Common myeloid progenitor, CD34-positive (primary cell): ENCODE measurements at regions not wholly inside any gene's neighbourhood (a gene's known extent, or its start where the extent isn't known, plus 50 kb on each side); places are given as distances from the start of the nearest gene placed in this dataset.
"Not testable (repeated sequence)": the region's sequence is repeated elsewhere in the genome, so short reads cannot be mapped to it uniquely, and the experiment has no call there.

Experiments
- CTCF ChIA-PET: fragments of 350-600 bp; sonication (Branson Sonifier 250); formaldehyde crosslinking; loops from one replicate; lab custom pipeline; 2021; ENCODE audit warnings: antibody characterized with exemption; lab: Charles Lee
- POLR2A ChIA-PET: fragments of 350-600 bp; sonication (Branson Sonifier 250); formaldehyde crosslinking; loops from one replicate; lab custom pipeline; 2021; ENCODE audit warnings: antibody characterized with exemption; lab: Charles Lee
- DNase-seq, 3 donors: peaks; one replicate each; pipeline versions ENCODE4 v3.0.0 to v3.0.0-alpha.2; 2013
- H3K27ac ChIP-seq, 2 experiments: 1 replicate in 1 of 2; 2 replicates in 1 of 2; pipeline ENCODE4 v1.7.0; 2013; ENCODE audit warnings: inconsistent platforms in 2 of 2, low read length in 2 of 2, mild to moderate bottlenecking in 2 of 2, low read depth in 1 of 2, moderate library complexity in 1 of 2; ENCODE audit not compliant: severe bottlenecking in 2 of 2, insufficient read depth in 1 of 2, poor library complexity in 1 of 2
- H3K27me3 ChIP-seq, 5 experiments: replicated peaks in 2 of 5; 1 replicate in 3 of 5; 2 replicates in 2 of 5; pipeline versions ENCODE4 v1.6.1 to v1.7.0; 2013; ENCODE audit warnings: low read length in 4 of 5, mild to moderate bottlenecking in 2 of 5, moderate library complexity in 2 of 5, inconsistent platforms in 1 of 5; ENCODE audit not compliant: insufficient read depth in 5 of 5, control insufficient read depth in 4 of 5
- H3K36me3 ChIP-seq, 4 experiments: 1 replicate in 2 of 4; 2 replicates in 2 of 4; pipeline versions ENCODE4 v1.6.1 to v1.7.0; 2013; ENCODE audit warnings: low read length in 3 of 4, control low read depth in 1 of 4, mild to moderate bottlenecking in 1 of 4; ENCODE audit not compliant: control insufficient read depth in 4 of 4, insufficient read depth in 4 of 4
- H3K4me1 ChIP-seq, 4 experiments: 1 replicate in 3 of 4; 2 replicates in 1 of 4; pipeline versions ENCODE4 v1.6.1 to v1.7.1; 2013; ENCODE audit warnings: low read length in 3 of 4, mild to moderate bottlenecking in 3 of 4, control low read depth in 1 of 4, inconsistent platforms in 1 of 4, moderate library complexity in 1 of 4; ENCODE audit not compliant: control insufficient read depth in 4 of 4, insufficient read depth in 4 of 4; ENCODE audit errors: control extremely low read depth in 1 of 4
- H3K4me3 ChIP-seq, 7 experiments: 1 replicate in 4 of 7; 2 replicates in 3 of 7; pipeline versions ENCODE4 v1.5.1 to v1.7.0; 2013; ENCODE audit warnings: mild to moderate bottlenecking in 7 of 7, low read length in 6 of 7, moderate library complexity in 6 of 7, inconsistent platforms in 2 of 7, low read depth in 2 of 7, control low read depth in 1 of 7; ENCODE audit not compliant: insufficient read depth in 4 of 7, control insufficient read depth in 1 of 7; ENCODE audit errors: extremely low read depth in 1 of 7
- H3K9me3 ChIP-seq, 5 experiments: 1 replicate in 4 of 5; 2 replicates in 1 of 5; pipeline versions ENCODE4 v1.6.1 to v1.7.1; 2013; ENCODE audit warnings: low read length in 4 of 5, mild to moderate bottlenecking in 2 of 5, inconsistent platforms in 1 of 5, low read depth in 1 of 5, moderate library complexity in 1 of 5; ENCODE audit not compliant: control insufficient read depth in 4 of 5, insufficient read depth in 2 of 5; ENCODE audit errors: control extremely low read depth in 1 of 5
- WGBS: methylation state at CpG from one replicate; pipeline ENCODE4 v1.1.5; 2013; ENCODE audit not compliant: insufficient coverage; 5-methylcytosine and 5-hydroxymethylcytosine counted together

- no peak overlapping the region for H3K4me3 ChIP-seq
- H3K4me1 ChIP-seq, result no peaks in the 10 kb centered on the region
- no peaks in the 10 kb centered on the region for H3K36me3 ChIP-seq
- DNase-seq, result no peak
- no peak overlapping the region for H3K27ac ChIP-seq
- WGBS, result 85% methylated on average over 5 of the region's 5 CpGs
- ChIA-PET CTCF (interaction anchor here (0.6 kb wide), 1 partner anchor 808 kb away, joined by 3 read pairs; no protein-coding TSS in a partner anchor), POLR2A (no interaction called here)
- no peaks in the 10 kb centered on the region for H3K9me3 ChIP-seq
- H3K27me3 ChIP-seq, result peaks cover 0 to 7% (median 0%) of the 10 kb centered on the region in 5 experiments
Measured at GRCh38 chr6:99143108-99143861, 195.5 kb upstream of the FBXL4 start.

- peaks cover 0 to 10% (median 0%) of the 10 kb centered on the region in 5 experiments for H3K27me3 ChIP-seq
- H3K4me3 ChIP-seq, POLR2A ChIA-PET, H3K27ac ChIP-seq, H3K36me3 ChIP-seq, H3K4me1 ChIP-seq, DNase-seq, H3K9me3 ChIP-seq: not testable (repeated sequence)
- 100% methylated on average over 1 of the region's 29 CpGs for WGBS
- CTCF ChIA-PET, result interaction anchor here (1.5 kb wide), 1 partner anchor 11 kb away, joined by 3 read pairs; no protein-coding TSS in a partner anchor
Measured at GRCh38 chr6:99141906-99142305, 194.2 kb upstream of the FBXL4 start.

- ChIA-PET CTCF (no interaction called here), POLR2A (no interaction called here)
Measured at GRCh38 chr6:99138445-99138844, 190.7 kb upstream of the FBXL4 start.

GRCh38 chr6:99137314-99137713, 189.6 kb upstream of the FBXL4 start:
- Histone ChIP-seq H3K9me3 (no peaks in the 10 kb centered on the region), H3K27me3 (peaks cover 0 to 9% (median 0%) of the 10 kb centered on the region in 5 experiments), H3K36me3 (no peaks in the 10 kb centered on the region), H3K27ac (no peak overlapping the region), H3K4me1 (no peaks in the 10 kb centered on the region), H3K4me3 (no peak overlapping the region)
- ChIA-PET CTCF (interaction anchor here (0.5 kb wide), 1 partner anchor 13 kb away, joined by 3 read pairs; no protein-coding TSS in a partner anchor), POLR2A (no interaction called here)
- 93% methylated on average over 2 of the region's 3 CpGs for WGBS
- DNase-seq, result no peak

More at GRCh38 chr6:99138445-99138844, 190.7 kb upstream of the FBXL4 start:
- H3K27me3 ChIP-seq, result peaks cover 0 to 9% (median 0%) of the 10 kb centered on the region in 5 experiments
- no peaks in the 10 kb centered on the region for H3K4me1 ChIP-seq
- H3K9me3 ChIP-seq, result no peaks in the 10 kb centered on the region
- no peaks in the 10 kb centered on the region for H3K36me3 ChIP-seq
- no peak overlapping the region for H3K27ac ChIP-seq
- no peak for DNase-seq
- WGBS, result 89% methylated on average over 1 of the region's 1 CpG
- no peak overlapping the region for H3K4me3 ChIP-seq

- Histone ChIP-seq H3K4me3 (no peak overlapping the region), H3K36me3 (no peaks in the 10 kb centered on the region), H3K4me1 (no peaks in the 10 kb centered on the region), H3K9me3 (no peaks in the 10 kb centered on the region), H3K27ac (no peak overlapping the region), H3K27me3 (peaks cover 0 to 9% (median 0%) of the 10 kb centered on the region in 5 experiments)
- 30% methylated on average over 2 of the region's 3 CpGs for WGBS
- ChIA-PET CTCF (no interaction called here), POLR2A (no interaction called here)
- no peak for DNase-seq
Measured at GRCh38 chr6:99136488-99136887, 188.7 kb upstream of the FBXL4 start.

- no peak for DNase-seq
- ChIA-PET CTCF (no interaction called here), POLR2A (no interaction called here)
- no peaks in the 10 kb centered on the region for H3K36me3 ChIP-seq
- H3K9me3 ChIP-seq, result no peaks in the 10 kb centered on the region
- H3K4me1 ChIP-seq, result no peaks in the 10 kb centered on the region
- H3K27ac ChIP-seq, result no peak overlapping the region
- H3K27me3 ChIP-seq, result peaks cover 0 to 12% (median 0%) of the 10 kb centered on the region in 5 experiments
- H3K4me3 ChIP-seq, result no peak overlapping the region
- no CpG with 5 or more reads among the region's 4 CpGs for WGBS
Measured at GRCh38 chr6:99132026-99132635, 184.4 kb upstream of the FBXL4 start.
